Loucy (cell line): ENCODE measurements at regions not wholly inside any gene's neighbourhood (a gene's known extent, or its start where the extent isn't known, plus 50 kb on each side); places are given as distances from the start of the nearest gene placed in this dataset.

Experiments used
- H2AFZ ChIP-seq: fragments of 200-600 bp; sonication (generic); 2 replicates; pipeline ENCODE4 v1.6.0; 2016; ENCODE audit warnings: antibody characterized with exemption, mild to moderate bottlenecking, low read length, moderate library complexity
- H3F3A ChIP-seq: fragments of 200-600 bp; 2 replicates; pipeline ENCODE4 v1.6.0; 2016; ENCODE audit warnings: antibody characterized with exemption, low read depth, mild to moderate bottlenecking
- H3K27me3 ChIP-seq: fragments of 200-600 bp; sonication (generic); 2 replicates; pipeline ENCODE4 v1.6.1; 2014; ENCODE audit warnings: low read length, mild to moderate bottlenecking; ENCODE audit not compliant: insufficient read depth, poor library complexity, severe bottlenecking
- H3K36me3 ChIP-seq: fragments of 200-600 bp; sonication (generic); 2 replicates; pipeline ENCODE4 v1.6.1; 2016; ENCODE audit warnings: low read length; ENCODE audit not compliant: insufficient read depth
- H3K4me1 ChIP-seq: fragments of 200-600 bp; sonication (generic); 2 replicates; pipeline ENCODE4 v1.5.1; 2014; ENCODE audit warnings: low read length, mild to moderate bottlenecking; ENCODE audit not compliant: insufficient read depth, poor library complexity, severe bottlenecking
- H3K4me2 ChIP-seq: fragments of 200-600 bp; sonication (generic); 2 replicates; pipeline ENCODE4 v1.6.0; 2014; ENCODE audit warnings: antibody characterized with exemption, low read length, low read depth, mild to moderate bottlenecking; ENCODE audit not compliant: poor library complexity, severe bottlenecking
- H3K4me3 ChIP-seq: fragments of 200-600 bp; sonication (generic); 2 replicates; pipeline ENCODE4 v1.5.1; 2014; ENCODE audit warnings: low read length, mild to moderate bottlenecking, mixed read lengths; ENCODE audit not compliant: poor library complexity, severe bottlenecking
- H3K79me2 ChIP-seq: fragments of 200-600 bp; sonication (generic); 2 replicates; pipeline ENCODE4 v1.6.1; 2014; ENCODE audit warnings: low read length; ENCODE audit not compliant: insufficient read depth
- H3K9ac ChIP-seq: fragments of 200-600 bp; sonication (generic); 2 replicates; pipeline ENCODE4 v1.6.0; 2014; ENCODE audit warnings: mild to moderate bottlenecking, low read depth, low read length, moderate library complexity; ENCODE audit not compliant: poor library complexity, severe bottlenecking
- H3K9me2 ChIP-seq: fragments of 200-600 bp; sonication (generic); replicated peaks from 2 replicates; pipeline ENCODE4 v1.6.1; 2016; ENCODE audit warnings: low read depth, low read length, mixed read lengths
- H3K9me3 ChIP-seq: fragments of 200-600 bp; sonication (generic); 2 replicates; pipeline ENCODE4 v1.6.1; 2014; ENCODE audit warnings: mild to moderate bottlenecking, antibody characterized with exemption, low read length, low read depth; ENCODE audit not compliant: insufficient read depth
- H4K20me1 ChIP-seq: fragments of 200-600 bp; sonication (generic); 2 replicates; pipeline ENCODE4 v1.6.0; 2014; ENCODE audit warnings: antibody characterized with exemption, low read length, mild to moderate bottlenecking; ENCODE audit not compliant: insufficient read depth, poor library complexity, severe bottlenecking
- CTCF ChIP-seq: fragments of 200-600 bp; sonication (generic); conservative IDR thresholded peaks from 2 replicates; pipeline ENCODE4 v1.5.1; 2014; ENCODE audit warnings: mild to moderate bottlenecking, antibody characterized with exemption, low read length
- EZH2phosphoT487 ChIP-seq: fragments of 200-600 bp; IDR thresholded peaks from 2 replicates; pipeline ENCODE4 v1.6.1; 2018; ENCODE audit warnings: antibody characterized with exemption, mild to moderate bottlenecking, moderate library complexity, borderline replicate concordance

DNA sequence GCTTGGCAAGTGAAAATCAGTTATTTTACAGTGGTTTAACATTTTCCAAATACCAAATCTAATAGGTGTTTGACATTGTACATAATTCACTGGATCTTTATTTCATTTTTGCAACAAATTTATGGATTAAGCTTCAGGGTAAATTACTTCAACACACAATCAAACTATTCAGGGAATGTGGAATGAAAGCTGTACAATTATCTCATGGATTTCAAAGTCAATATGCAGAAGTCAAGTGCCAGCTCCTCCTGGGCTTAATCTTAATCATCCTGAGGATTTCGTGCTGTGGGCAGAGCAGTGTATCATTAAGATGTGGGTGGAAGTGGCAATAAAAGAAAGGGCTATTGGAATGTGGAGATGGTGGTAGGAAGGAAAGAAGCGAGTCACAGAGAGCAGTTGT lies 548.8 kb downstream of the COL12A1 start:
- no peaks in the 10 kb centered on the region for H3K36me3 ChIP-seq
- no peaks in the 10 kb centered on the region for H3F3A ChIP-seq
- no peaks in the 10 kb centered on the region for H3K9me3 ChIP-seq
- H4K20me1 ChIP-seq, result no peaks in the 10 kb centered on the region
- no peaks in the 10 kb centered on the region for H3K79me2 ChIP-seq
- no peak overlapping the region for H3K9ac ChIP-seq
- H3K9me2 ChIP-seq, result no peaks in the 10 kb centered on the region
- no peaks in the 10 kb centered on the region for H3K27me3 ChIP-seq
- H2AFZ ChIP-seq, result no peak overlapping the region
- no peak overlapping the region for H3K4me2 ChIP-seq
- TF ChIP-seq EZH2phosphoT487 (no peak), CTCF (no peak)
- H3K4me1 ChIP-seq, result no peaks in the 10 kb centered on the region
- H3K4me3 ChIP-seq, result no peak overlapping the region

- Histone ChIP-seq H3K27me3 (no peaks in the 10 kb centered on the region), H3K4me1 (no peaks in the 10 kb centered on the region), H3K36me3 (no peaks in the 10 kb centered on the region), H3K9me2 (no peaks in the 10 kb centered on the region), H4K20me1 (no peaks in the 10 kb centered on the region), H3K9me3 (no peaks in the 10 kb centered on the region), H3F3A (no peaks in the 10 kb centered on the region), H3K4me3 (no peak overlapping the region), H3K79me2 (no peaks in the 10 kb centered on the region), H2AFZ (no peak overlapping the region), H3K9ac (no peak overlapping the region), H3K4me2 (no peak overlapping the region)
- no peak for TF ChIP-seq EZH2phosphoT487
- no peak for TF ChIP-seq CTCF
Measured at GRCh38 chr6:74656453-74656852, 549.4 kb downstream of the COL12A1 start.

GRCh38 chr6:74654296-74654695 lies 551.6 kb downstream of the COL12A1 start:
- no peak for TF ChIP-seq CTCF
- TF ChIP-seq EZH2phosphoT487, result no peak
- no peaks in the 10 kb centered on the region for H3K4me1 ChIP-seq
- no peaks in the 10 kb centered on the region for H3K9me3 ChIP-seq
- no peaks in the 10 kb centered on the region for H3K79me2 ChIP-seq
- no peaks in the 10 kb centered on the region for H4K20me1 ChIP-seq
- H3K9me2 ChIP-seq, result no peaks in the 10 kb centered on the region
- no peak overlapping the region for H3K4me2 ChIP-seq
- H3K27me3 ChIP-seq, result no peaks in the 10 kb centered on the region
- H2AFZ ChIP-seq, result no peak overlapping the region
- no peaks in the 10 kb centered on the region for H3F3A ChIP-seq
- no peaks in the 10 kb centered on the region for H3K36me3 ChIP-seq
- H3K9ac ChIP-seq, result no peak overlapping the region
- no peak overlapping the region for H3K4me3 ChIP-seq
